Breast epithelium (tissue), 3 donors: ENCODE measurements at regions not wholly inside any gene's neighbourhood (a gene's known extent, or its start where the extent isn't known, plus 50 kb on each side); places are given as distances from the start of the nearest gene placed in this dataset.

ENCODE experiments used
- CTCF ChIP-seq, 3 donors: fragments of 450-650 bp; IDR thresholded peaks; one replicate each; pipeline ENCODE4 v1.5.1; 2016 to 2017; ENCODE audit warnings: antibody characterized with exemption in 3 of 3, mild to moderate bottlenecking in 3 of 3, moderate library complexity in 3 of 3
- POLR2A ChIP-seq: fragments of 450-650 bp; IDR thresholded peaks from one replicate; pipeline ENCODE4 v1.6.1; 2016; ENCODE audit warnings: antibody characterized with exemption, mild to moderate bottlenecking, moderate library complexity
- POLR2AphosphoS5 ChIP-seq, 3 donors: sonication (generic); formaldehyde crosslinking; IDR thresholded peaks; one replicate each; pipeline ENCODE4 v1.6.1; 2017; ENCODE audit warnings: antibody characterized with exemption in 3 of 3

DNA sequence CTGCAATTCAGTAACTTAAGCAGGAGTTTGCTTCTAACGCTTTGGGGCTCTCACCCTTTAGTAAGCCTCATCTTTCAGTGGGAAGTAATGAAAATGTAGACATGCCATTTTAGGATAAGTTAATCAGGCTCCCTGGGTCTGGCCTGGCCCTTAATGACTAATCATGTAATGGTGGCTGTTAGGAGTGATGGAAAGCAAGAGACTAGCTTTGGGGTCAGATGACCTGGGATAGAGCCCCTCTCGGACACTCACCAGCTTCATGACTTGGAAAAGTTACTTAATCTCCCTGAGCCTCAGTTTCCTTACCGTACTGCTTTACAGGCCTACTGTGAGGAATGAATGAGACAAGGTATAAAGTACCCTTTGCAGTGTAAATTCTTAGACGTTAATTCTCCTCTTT lies 194.4 kb downstream of the LPIN1 start:
- TF ChIP-seq CTCF (IDR thresholded peaks at IDR 0.05) (no peak), POLR2A (no peak), POLR2AphosphoS5 (IDR thresholded peaks at IDR 0.05) (no peak)
